ENCODE measurements at regions not wholly inside any gene's neighbourhood (a gene's known extent, or its start where the extent isn't known, plus 50 kb on each side); places are given as distances from the start of the nearest gene placed in this dataset.
"Not testable (repeated sequence)": the region's sequence is repeated elsewhere in the genome, so short reads cannot be mapped to it uniquely, and the experiment has no call there.

- no peak for TF ChIP-seq CTCF (IDR thresholded peaks at IDR 0.05)
- DNase-seq (ENCODE audit: low spot score), result no peak
- ATAC-seq (ENCODE audit: low FRiP score), result no peak
These were observed 58.4 kb upstream of the WAPL start for GRCh38 chr10:86579883-86580520.

DNA sequence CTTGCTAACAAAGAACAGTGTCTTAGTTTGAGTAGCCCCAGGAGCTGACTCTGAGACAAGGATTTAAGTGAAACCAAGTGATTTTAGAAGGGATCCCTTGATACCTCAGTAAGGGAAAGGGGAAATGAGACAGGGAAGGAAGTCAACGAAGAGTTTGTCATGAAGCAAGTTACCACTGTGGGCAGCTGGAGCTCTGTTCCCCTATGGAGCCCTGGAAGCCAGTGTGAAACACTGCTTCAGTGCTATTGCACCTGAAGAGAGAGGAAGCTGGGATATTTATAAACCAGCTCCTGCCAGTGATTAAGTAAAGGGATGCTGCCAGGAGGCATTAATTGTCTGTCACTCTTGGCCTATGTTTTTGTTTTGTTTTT lies 58.9 kb upstream of the WAPL start:
- DNase-seq (ENCODE audit: low spot score) (no peak), ATAC-seq (ENCODE audit: low FRiP score) (no peak)
- no peak for TF ChIP-seq CTCF (IDR thresholded peaks at IDR 0.05)

DNA sequence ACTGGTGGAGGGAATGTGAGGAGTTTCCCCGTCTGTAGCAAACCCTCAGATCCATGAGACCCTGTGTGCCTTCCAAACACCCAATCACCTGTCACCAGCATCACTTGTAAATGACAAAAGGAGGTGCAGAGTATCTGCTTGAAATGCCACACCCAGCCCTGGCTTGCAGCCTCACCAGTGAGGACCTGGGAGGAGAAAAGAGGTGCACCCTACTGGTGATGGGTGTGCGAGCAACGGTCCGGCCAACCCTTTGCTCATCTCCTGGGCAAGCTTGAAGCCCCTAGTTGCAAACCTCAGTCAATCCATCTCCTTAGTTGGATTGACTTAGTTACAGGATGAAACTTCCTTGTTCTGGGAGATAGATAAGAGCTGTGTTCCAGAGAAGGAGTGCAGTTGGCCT lies 62.4 kb upstream of the WAPL start:
- no peak for ATAC-seq (ENCODE audit: low FRiP score)
- no peak for DNase-seq (ENCODE audit: low spot score)

DNA sequence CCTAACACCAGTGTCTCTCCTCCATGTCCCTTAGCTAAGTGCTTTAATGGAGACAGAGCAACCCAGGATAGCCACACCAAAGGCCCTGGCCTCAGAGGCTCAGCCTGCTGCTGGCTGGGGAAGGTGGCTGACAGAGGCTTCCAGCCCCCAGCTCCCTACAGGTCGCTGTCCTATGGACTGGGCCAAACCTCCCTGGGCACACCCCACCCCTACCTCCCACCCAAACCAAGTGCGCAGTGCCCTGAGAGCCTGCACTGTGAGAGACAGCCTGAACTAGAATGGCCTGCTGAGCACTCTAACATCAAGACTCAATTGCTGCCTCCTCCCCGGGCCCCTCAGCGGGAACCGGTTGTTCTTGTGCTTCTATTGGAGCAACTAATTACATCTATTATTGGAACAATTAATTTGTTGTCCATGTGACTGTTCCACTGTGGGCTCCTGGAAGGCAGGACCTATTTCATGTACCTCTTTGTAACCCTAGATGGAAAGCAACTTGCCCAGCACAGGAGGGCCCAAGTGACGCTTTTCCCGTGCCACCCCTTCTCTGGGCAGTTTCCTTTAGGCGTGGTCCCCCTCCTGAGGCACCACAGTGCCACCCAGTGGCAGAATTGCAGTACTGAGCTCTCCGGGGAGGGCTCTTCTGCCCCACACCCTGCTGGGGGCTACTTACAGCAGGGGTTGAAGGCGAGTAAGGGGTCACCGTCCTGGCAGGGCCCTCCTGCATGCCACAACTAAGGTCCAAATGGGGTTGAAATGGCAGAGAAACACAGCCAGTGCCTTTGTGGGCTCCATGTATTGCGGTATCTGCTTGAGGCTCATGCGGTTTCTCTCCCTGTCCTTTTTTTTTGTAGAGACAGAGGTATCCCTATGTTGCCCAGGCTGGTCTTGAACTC lies 63.7 kb upstream of the WAPL start:
- peak; percentile 89 for ATAC-seq (ENCODE audit: low FRiP score)
- DNase-seq (ENCODE audit: low spot score), result peak; percentile 36
- TF ChIP-seq CTCF (IDR thresholded peaks at IDR 0.05), result peak in 1 of 3 donors; percentile 92

More for the DNA sequence above, 62.4 kb upstream of the WAPL start:
- no peak for TF ChIP-seq CTCF (IDR thresholded peaks at IDR 0.05)

DNA sequence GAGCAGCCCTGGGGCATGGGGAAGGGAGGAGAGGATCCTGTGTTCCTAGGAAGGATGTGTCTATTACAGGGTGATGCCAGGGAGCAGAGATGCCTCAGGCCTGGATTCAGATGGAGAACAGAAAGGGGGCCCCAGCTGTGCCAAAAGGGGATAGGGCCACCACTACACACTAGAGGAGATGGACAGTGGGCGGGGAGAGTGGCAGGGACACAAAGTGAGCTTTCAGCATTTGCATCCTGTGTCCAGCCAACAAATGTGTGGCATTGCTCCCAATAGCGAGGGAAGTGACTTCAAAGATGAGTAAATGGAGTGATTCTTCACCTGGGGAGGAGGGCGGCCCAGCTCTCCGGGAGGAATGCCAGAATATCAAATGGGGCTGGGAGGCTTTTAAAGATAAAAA lies 64.9 kb upstream of the WAPL start:
- no peak for DNase-seq (ENCODE audit: low spot score)
- ATAC-seq (ENCODE audit: low FRiP score), result no peak
- no peak for TF ChIP-seq CTCF (IDR thresholded peaks at IDR 0.05)

DNA sequence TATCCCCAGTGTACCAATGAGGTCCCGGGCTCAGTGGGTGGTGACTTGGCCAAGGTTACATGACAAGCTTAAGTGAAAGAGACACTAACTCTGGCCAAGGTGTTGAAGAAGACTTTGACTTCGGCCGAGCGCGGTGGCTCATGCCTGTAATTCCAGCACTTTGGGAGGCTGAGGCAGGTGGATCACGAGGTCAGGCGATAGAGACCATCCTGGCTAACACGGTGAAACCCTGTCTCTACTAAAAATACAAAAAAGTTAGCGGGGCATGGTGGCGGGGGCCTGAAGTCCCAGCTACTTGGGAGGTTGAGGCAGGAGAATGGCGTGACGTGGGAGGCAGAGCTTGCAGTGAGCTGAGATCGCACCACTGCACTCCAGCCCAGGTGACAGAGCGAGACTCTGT lies 65.6 kb upstream of the OPN4 start:
- not testable (repeated sequence) for ATAC-seq (ENCODE audit: low FRiP score); DNase-seq (ENCODE audit: low spot score)

DNA sequence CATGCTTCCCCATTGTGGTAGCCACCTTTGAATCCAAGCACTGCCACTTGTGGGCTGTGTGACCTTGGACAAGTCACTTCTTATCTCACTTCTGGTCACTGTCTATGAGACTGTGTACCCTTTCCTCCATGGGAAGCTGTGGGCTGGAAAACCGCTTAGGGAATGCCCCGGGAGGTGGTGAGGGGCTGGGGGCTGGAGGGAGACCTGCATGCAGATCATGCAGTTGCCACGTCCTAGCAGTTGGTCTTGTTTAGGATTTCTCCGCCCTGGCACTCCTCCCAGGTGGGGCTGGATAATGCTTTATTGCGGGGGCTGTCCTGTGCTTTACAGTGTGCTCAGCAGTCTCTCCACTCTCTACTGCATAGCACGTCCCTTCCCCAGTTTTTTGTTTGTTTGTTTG lies 62.9 kb upstream of the OPN4 start:
- DNase-seq (ENCODE audit: low spot score) (no peak), ATAC-seq (ENCODE audit: low FRiP score) (no peak)
- no peak for TF ChIP-seq CTCF (IDR thresholded peaks at IDR 0.05)
